Epidermal melanocyte (primary cell): ENCODE measurements at regions not wholly inside any gene's neighbourhood (a gene's known extent, or its start where the extent isn't known, plus 50 kb on each side); places are given as distances from the start of the nearest gene placed in this dataset.

Source experiments
- DNase-seq: peaks from one replicate; pipeline ENCODE4 v3.0.0; 2011; ENCODE audit warnings: low spot score; ENCODE audit not compliant: insufficient read length

DNA sequence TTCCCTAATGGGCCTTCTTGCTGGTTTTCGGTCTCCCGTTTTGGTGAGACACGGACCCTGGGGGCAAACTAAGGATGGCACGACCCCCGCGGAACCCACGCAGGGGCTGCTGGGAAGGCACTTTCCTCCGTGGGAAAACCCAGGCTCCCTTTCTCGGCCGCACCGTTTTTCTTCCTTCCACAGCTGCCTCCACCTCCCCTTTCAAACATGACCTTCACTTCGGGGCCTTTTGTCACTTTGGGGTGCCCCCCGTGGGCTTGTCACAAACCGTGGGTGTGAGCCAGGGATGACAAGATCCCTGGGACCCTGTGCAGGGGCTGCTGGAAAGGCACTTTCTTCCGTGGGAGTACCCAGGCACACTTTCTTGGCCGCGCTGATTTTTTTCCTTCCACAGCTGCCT is 268.7 kb downstream of the ALG10 start:
- no peak for DNase-seq

GRCh38 chr12:34291426-34291901 is 269.2 kb downstream of the ALG10 start:
- DNase-seq, result no peak

DNA sequence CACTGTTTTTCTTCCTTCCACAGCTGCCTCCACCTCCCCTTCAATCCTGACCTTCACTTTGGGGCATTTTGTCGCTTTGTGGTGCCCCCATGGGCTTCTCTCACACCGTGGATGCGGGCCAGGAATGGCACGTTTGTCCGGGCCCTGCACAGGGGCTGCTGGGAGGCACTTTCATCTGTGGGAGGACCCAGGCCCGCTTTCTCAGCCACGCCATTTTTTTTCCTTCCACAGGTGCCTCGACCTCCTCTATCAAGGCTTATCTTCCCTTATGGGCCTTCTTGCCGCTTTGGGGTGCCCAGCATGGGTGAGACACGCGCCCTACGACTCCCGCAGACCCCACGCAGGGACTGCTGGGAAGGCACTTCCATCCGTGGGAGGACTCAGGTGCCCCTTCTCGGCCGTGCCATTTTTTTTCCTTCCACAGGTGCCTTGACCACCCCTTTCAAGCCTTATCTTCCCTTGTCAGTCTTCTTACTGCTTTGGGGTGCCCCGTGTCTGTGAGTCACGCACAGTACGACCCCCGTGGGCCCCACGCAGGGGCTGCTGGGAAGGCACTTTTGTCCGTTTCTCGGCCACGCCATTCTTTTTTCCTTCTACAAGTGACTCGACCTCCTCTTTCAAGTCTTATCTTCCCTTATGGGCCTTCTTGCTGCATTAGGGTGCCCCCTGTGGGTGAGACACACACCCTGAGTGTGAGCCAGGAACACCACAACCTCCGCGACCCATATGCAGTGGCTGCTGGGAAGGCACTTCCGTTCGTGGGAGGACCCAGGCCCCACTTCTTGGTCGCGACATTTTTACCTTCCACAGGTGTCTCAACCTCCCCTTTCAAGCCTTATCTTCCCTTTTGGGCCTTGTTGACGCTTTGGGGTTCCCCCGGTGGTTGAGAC is 270.7 kb downstream of the ALG10 start:
- DNase-seq, result no peak

GRCh38 chr12:34294137-34294536 is 271.8 kb downstream of the ALG10 start:
- DNase-seq, result no peak

DNA sequence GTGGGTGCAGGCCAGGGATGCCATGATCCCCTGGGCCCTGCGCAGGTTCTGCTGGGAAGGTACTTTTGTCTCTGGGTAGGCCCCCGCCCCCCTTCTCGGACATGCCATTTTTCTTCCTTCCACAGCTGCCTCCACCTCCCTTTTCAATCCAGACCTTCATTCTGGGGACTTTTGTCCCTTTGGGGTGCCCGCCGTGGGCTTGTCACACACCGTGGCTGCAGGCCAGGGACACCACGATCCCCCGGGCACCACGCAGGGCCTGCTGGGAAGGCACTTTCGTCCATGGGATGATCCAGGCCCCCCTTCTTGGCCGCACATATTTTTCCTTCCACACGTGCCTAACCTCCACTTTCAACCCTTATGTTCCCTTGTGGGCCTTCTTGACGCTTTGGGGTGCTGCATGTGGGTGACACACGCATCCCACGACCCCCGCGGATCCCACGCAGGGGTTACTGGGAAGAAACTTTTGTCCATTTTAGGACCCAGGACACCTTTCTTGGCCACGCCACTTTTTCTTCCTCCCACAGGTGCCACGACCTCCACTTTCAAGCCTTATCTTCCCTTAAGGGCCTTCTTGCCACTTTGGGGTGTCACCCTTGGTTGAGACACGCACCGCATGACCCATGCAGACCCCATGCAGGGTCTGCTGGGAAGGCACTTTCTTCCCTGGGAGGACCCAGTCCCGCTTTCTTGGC is 272.5 kb downstream of the ALG10 start:
- no peak for DNase-seq

- no peak for DNase-seq
These were observed 273.3 kb downstream of the ALG10 start for GRCh38 chr12:34295366-34296142.

- DNase-seq, result no peak
These were observed 274.1 kb downstream of the ALG10 start for GRCh38 chr12:34296143-34297041.

GRCh38 chr12:34297126-34297789 is 275.0 kb downstream of the ALG10 start:
- no peak for DNase-seq

DNA sequence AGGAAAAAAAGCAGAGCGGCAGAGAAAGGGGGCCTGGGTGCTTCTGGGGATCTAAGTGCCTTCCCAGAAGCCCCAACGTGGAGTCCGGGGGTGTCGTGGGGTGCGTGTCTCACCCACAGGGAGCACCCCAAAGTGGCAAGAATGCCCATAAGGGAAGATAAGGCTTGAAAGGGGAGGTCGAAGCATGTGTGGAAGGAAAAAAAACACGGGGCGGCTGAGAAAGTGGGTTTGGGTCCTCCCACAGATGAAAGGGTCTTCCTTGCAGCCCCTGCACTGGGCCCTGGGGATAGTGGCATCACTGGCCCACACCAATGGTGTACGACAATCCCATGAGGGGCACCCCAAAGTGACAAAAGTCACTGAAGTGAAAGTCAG is 275.5 kb downstream of the ALG10 start:
- DNase-seq, result no peak

DNA sequence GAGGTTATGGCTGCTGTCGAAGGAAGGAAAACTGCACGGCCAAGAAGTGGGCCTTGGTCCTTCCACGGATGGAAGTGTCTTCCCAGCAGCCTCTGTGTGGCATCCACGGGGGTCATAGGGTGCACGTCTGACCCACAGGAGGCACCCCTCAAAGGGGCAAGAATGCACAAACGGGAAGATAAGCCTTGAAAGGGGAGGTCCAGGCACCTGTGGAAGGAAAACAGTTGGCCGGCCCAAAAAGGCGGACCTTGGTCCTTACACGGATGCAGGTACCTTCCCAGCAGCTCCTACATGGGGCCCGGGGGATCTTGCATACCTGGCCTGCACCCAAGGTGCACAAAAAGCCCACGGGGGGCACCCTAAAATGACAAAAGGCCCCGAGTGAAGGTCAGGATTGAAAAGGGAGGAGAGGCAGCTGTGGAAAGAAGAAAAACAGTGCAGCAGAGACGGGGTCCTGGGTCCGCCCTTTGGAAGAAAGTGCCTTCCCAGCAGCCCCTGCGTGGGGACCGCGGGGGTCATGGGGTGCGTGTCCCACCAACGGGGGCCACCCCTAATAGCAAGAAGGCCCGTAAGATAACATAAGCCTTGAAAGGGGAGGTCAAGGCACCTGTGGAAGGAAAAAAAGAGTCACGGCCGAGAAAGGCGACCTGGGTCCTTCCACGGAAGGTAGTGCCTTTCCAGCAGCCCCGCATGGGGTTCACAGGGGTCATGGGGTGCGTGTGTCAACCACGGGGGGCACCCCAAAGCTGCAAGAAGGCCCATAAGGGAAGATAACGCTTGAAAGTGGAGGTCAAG is 276.1 kb downstream of the ALG10 start:
- DNase-seq, result no peak

DNA sequence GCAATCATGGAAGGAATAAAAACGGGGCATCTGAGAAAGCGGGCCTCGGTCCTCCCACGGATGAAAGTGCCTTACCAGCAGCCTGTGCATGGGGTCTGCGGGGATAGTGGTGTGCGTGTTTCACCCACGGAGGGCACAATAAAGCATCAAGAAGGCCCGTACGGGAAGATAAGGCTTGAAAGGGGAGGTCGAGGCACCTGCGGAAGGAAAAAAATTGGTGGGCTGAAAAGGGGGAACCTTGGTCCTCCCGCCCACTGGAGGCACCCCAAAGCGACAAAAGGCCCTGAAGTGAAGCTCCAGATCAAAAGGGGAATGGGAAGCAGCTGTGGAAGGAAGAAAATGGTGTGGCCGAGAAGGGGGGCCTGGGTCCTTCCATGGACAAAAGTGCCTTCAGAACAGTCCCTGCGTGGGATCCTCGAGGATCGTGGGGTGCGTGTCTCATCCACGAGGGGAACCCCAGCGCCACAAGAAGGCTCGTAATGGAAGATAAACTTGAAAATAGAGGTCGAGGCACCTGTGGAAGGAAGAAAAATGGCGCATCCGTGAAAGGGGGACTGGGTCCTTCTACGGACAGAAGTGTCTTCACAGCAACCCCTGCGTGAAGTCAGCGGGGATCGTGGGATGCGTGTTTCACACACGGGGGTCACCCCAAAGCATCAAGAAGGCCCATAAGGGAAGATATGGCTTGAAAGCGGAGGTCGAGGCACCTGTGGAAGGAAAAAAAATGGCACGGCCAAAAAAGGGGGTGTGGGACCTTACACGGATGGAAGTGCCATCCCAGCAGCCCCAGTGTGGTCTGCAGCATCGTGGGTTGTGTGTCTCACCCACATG is 276.9 kb downstream of the ALG10 start:
- DNase-seq, result no peak

GRCh38 chr12:34299802-34300193 is 277.5 kb downstream of the ALG10 start:
- DNase-seq, result no peak

- no peak for DNase-seq
These were observed 278.3 kb downstream of the ALG10 start for GRCh38 chr12:34300376-34301250.

DNA sequence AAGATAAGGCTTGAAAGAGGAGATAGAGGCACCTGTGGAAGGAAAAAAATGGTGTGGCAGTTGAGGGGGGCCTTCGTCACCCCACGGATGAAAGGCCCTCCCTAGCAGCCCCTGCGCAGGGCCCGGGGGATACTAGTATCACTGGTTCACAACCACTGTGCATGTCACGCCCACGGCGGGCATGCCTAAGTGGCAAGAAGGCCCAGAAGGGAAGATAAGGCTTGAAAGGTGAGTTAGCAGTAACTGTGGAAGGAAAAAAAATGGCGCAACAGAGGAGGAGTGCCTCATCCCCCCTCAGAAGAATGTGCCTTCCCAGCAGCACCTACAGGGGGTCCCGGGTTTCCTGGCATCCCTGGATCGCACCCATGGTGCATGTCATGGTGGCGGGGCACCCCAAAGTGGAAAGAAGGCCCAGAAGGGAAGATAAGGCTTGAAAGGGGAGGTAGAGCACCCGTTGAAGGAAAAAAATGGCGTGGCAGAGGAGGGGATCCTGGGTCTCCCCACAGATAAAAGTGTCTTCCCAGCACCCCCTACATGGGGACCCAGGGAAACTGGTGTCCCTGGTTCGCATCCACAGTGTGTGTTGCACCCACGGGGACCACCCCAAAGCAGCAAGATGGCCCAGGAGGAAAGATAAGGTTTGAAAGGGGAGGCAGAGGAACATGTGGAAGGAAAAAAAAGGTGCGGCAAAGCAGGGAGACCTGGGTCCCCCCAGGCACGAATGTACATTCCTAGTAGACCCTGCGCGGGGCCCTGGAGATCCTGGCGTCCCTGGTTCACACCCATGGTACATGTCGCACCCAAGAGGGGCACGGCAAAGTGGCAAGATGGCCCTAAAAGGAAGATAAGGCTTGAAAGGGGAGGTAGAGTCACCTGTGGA is 279.2 kb downstream of the ALG10 start:
- no peak for DNase-seq

GRCh38 chr12:34302131-34302885 is 280.0 kb downstream of the ALG10 start:
- DNase-seq, result no peak
